GM08714 (cell line): ENCODE measurements at regions not wholly inside any gene's neighbourhood (a gene's known extent, or its start where the extent isn't known, plus 50 kb on each side); places are given as distances from the start of the nearest gene placed in this dataset.

Experiments used
- H3K4me3 ChIP-seq: fragments of 200-500 bp; sonication (Bioruptor generic); 2 replicates; pipeline ENCODE4 v1.5.1; 2014; ENCODE audit warnings: mild to moderate bottlenecking, low read length, inconsistent platforms
- ZNF274 ChIP-seq: IDR thresholded peaks from 2 replicates; pipeline ENCODE4 v1.6.1; 2012; ENCODE audit warnings: mild to moderate bottlenecking, low read depth, low read length

GRCh38 chr16:87219287-87219909, 97.8 kb downstream of the C16orf95 start:
- TF ChIP-seq ZNF274: no peak

GRCh38 chr16:87221633-87222032, 95.6 kb downstream of the C16orf95 start:
- TF ChIP-seq ZNF274: no peak
- no peak overlapping the region for H3K4me3 ChIP-seq

More at GRCh38 chr16:87219287-87219909, 97.8 kb downstream of the C16orf95 start:
- H3K4me3 ChIP-seq: no peak overlapping the region

- H3K4me3 ChIP-seq: no peak overlapping the region
- TF ChIP-seq ZNF274: no peak
Observed at GRCh38 chr16:87222335-87222734, 94.9 kb downstream of the C16orf95 start.

- no peak for TF ChIP-seq ZNF274
- no peak overlapping the region for H3K4me3 ChIP-seq
Observed at GRCh38 chr16:87223656-87224248, 93.4 kb downstream of the C16orf95 start.

- no peak overlapping the region for H3K4me3 ChIP-seq
- no peak for TF ChIP-seq ZNF274
Observed at GRCh38 chr16:87226926-87227295, 90.3 kb downstream of the C16orf95 start.

GRCh38 chr16:87227296-87227951, 89.8 kb downstream of the C16orf95 start:
- no peak overlapping the region for H3K4me3 ChIP-seq
- no peak for TF ChIP-seq ZNF274

GRCh38 chr16:87228363-87228762, 88.8 kb downstream of the C16orf95 start:
- no peak overlapping the region for H3K4me3 ChIP-seq
- TF ChIP-seq ZNF274: no peak

GRCh38 chr16:87229230-87230188, 87.7 kb downstream of the C16orf95 start:
- no peak for TF ChIP-seq ZNF274
- no peak overlapping the region for H3K4me3 ChIP-seq

- no peak overlapping the region for H3K4me3 ChIP-seq
- TF ChIP-seq ZNF274: no peak
Observed at GRCh38 chr16:87230571-87230970, 86.6 kb downstream of the C16orf95 start.

GRCh38 chr16:87231295-87231694, 85.9 kb downstream of the C16orf95 start:
- no peak overlapping the region for H3K4me3 ChIP-seq
- TF ChIP-seq ZNF274: no peak

GRCh38 chr16:87231911-87232310, 85.3 kb downstream of the C16orf95 start:
- no peak overlapping the region for H3K4me3 ChIP-seq
- no peak for TF ChIP-seq ZNF274

- TF ChIP-seq ZNF274: no peak
- no peak overlapping the region for H3K4me3 ChIP-seq
Observed at GRCh38 chr16:87233928-87234327, 83.3 kb downstream of the C16orf95 start.

- H3K4me3 ChIP-seq: no peak overlapping the region
- TF ChIP-seq ZNF274: no peak
Observed at GRCh38 chr16:87234601-87235000, 82.6 kb downstream of the C16orf95 start.

GRCh38 chr16:87235810-87236515, 81.2 kb downstream of the C16orf95 start:
- TF ChIP-seq ZNF274: no peak
- no peak overlapping the region for H3K4me3 ChIP-seq
